ENCODE measurements at regions not wholly inside any gene's neighbourhood (a gene's known extent, or its start where the extent isn't known, plus 50 kb on each side); places are given as distances from the start of the nearest gene placed in this dataset.
A peak's percentile ranks its signal among the peaks of the same experiment; 100 is the strongest.
"Not testable (repeated sequence)": the region's sequence is repeated elsewhere in the genome, so short reads cannot be mapped to it uniquely, and the experiment has no call there.

DNA sequence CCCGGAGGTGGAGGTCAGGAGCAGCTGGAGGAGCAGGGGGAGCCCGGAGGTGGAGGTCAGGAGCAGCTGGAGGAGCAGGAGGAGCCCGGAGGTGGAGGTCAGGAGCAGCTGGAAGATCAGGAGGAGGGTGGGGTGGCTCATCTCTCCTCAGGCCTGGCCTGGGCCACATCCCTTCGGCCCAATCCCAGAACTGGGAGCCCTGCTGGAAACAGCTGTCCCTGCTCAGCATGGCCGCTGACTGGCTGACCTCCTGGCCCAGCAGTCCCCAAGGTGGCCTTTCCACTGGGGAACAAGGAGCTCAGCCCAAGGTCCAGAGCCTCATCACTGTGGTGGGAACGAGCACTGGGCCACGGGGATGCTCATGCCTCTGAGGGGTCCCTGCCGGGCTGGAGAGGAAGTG lies 66.6 kb upstream of the LAPTM4A start:
- Histone ChIP-seq H3K4me3 (ENCODE audit: low read length) (no peak overlapping the region), H3K36me3 (ENCODE audit: control insufficient read depth, insufficient read depth, low read length, severe bottlenecking) (no peaks in the 10 kb centered on the region), H3K9me3 (ENCODE audit: control insufficient read depth, low read length) (no peaks in the 10 kb centered on the region), H3K27me3 (replicated peaks; ENCODE audit: control insufficient read depth, insufficient read depth, low read length) (peaks cover 15% of the 10 kb centered on the region), H3K4me1 (ENCODE audit: control insufficient read depth, insufficient read depth, low read length) (no peaks in the 10 kb centered on the region), H3K9ac (ENCODE audit: low read length) (no peak overlapping the region)
- DNase-seq (ENCODE audit: low read depth), result no peak

DNA sequence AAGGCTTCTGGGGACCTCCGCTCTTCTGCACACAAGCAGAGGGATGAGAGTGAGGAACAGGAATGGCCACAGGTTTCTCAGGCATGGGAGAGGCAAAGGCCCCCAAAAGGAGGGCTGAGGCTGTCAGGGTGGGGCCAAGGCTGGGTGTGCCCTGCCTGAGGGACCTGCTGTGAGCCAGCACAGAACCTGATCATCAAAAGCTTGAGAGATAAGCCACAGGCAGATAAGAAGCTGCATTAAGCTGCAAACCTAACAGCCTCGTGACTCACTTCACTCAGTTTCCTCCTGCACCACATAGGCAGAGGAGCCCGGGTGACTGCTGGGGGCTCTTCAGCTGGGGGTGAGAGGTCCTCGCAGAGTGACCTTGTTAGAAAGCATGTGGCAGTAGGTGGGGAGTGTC lies 64.5 kb upstream of the LAPTM4A start:
- Histone ChIP-seq H3K4me1 (ENCODE audit: control insufficient read depth, insufficient read depth, low read length) (no peaks in the 10 kb centered on the region), H3K9ac (ENCODE audit: low read length) (no peak overlapping the region), H3K4me3 (ENCODE audit: low read length) (no peak overlapping the region), H3K36me3 (ENCODE audit: control insufficient read depth, insufficient read depth, low read length, severe bottlenecking) (no peaks in the 10 kb centered on the region), H3K27me3 (replicated peaks; ENCODE audit: control insufficient read depth, insufficient read depth, low read length) (peaks cover 6% of the 10 kb centered on the region), H3K9me3 (ENCODE audit: control insufficient read depth, low read length) (no peaks in the 10 kb centered on the region)
- no peak for DNase-seq (ENCODE audit: low read depth)

DNA sequence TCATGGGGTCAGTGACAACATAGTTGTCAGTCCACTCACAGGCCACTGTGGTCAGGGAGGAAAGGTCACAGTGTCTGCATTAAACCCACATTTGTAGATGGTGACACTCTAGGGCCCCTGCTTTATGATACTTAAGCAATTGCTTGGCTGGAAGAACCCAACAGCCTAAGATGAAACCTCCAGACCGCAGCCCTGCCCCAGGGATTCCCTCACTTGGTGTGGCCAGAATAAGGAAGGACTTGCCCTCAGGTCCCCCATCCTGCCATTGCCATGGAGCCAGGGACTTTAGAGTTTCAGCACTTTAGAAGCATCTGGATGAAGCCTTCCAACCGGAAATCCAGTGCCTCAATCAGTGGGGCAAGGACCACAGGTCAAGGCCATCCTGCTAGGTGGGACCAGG lies 63.9 kb upstream of the LAPTM4A start:
- H3K9ac ChIP-seq (ENCODE audit: low read length), result no peak overlapping the region

DNA sequence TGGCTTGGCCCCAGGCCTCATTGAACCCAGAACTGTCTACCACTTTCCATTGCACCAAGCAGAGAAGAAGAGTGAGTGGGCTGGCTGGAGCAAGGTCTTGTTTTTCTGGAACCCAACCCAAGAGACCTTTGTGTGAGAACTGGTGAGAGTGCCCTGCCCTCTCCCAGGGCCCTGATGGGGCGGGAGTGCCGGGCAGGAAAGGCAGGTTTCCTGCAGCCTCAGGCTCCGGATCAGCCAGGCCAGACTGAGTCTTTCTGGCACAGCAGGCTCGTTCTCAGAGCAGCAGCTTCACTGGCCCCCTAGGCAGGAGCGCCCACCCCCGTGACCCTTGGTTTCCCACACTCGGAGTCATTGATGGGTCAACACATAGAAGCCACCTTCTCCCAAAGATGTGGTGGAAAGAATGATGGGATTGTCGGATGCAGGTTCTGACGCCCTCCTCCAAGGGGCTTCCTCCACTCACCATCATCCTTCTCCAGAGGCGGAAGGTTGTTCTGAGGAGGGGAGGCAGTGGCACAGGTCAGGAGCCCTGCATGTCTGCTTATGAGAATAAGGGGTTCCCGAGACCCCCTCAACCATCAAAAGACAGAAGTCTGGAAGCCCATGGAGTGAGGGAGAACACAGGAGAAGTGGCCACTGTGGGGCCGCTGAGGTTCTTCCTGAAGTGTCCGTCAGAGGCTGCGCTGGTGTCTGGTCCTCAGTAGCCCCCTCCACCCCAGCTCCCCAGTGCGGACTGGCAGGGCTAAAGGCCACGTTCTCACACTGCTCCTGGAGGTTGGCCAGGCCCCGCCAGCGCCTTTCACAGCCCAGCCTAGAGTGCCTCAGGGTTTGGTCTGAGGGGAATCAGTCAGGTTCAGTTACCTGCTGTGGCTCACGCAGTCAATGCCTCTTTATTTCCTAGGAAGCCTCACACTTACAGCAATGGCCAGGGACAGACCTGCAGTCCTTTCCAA lies 62.8 kb upstream of the LAPTM4A start:
- Histone ChIP-seq H3K9ac (ENCODE audit: low read length) (no peak overlapping the region), H3K27me3 (replicated peaks; ENCODE audit: control insufficient read depth, insufficient read depth, low read length) (peaks cover 6% of the 10 kb centered on the region), H3K4me3 (ENCODE audit: low read length) (no peak overlapping the region), H3K4me1 (ENCODE audit: control insufficient read depth, insufficient read depth, low read length) (no peaks in the 10 kb centered on the region), H3K36me3 (ENCODE audit: control insufficient read depth, insufficient read depth, low read length, severe bottlenecking) (no peaks in the 10 kb centered on the region), H3K9me3 (ENCODE audit: control insufficient read depth, low read length) (peaks cover 6% of the 10 kb centered on the region)
- no peak for DNase-seq (ENCODE audit: low read depth)

More for the DNA sequence above, 63.9 kb upstream of the LAPTM4A start:
- no peaks in the 10 kb centered on the region for H3K4me1 ChIP-seq (ENCODE audit: control insufficient read depth, insufficient read depth, low read length)
- DNase-seq (ENCODE audit: low read depth), result no peak
- H3K9me3 ChIP-seq (ENCODE audit: control insufficient read depth, low read length), result peaks cover 2% of the 10 kb centered on the region
- no peaks in the 10 kb centered on the region for H3K36me3 ChIP-seq (ENCODE audit: control insufficient read depth, insufficient read depth, low read length, severe bottlenecking)
- peaks cover 6% of the 10 kb centered on the region for H3K27me3 ChIP-seq (replicated peaks; ENCODE audit: control insufficient read depth, insufficient read depth, low read length)
- no peak overlapping the region for H3K4me3 ChIP-seq (ENCODE audit: low read length)

DNA sequence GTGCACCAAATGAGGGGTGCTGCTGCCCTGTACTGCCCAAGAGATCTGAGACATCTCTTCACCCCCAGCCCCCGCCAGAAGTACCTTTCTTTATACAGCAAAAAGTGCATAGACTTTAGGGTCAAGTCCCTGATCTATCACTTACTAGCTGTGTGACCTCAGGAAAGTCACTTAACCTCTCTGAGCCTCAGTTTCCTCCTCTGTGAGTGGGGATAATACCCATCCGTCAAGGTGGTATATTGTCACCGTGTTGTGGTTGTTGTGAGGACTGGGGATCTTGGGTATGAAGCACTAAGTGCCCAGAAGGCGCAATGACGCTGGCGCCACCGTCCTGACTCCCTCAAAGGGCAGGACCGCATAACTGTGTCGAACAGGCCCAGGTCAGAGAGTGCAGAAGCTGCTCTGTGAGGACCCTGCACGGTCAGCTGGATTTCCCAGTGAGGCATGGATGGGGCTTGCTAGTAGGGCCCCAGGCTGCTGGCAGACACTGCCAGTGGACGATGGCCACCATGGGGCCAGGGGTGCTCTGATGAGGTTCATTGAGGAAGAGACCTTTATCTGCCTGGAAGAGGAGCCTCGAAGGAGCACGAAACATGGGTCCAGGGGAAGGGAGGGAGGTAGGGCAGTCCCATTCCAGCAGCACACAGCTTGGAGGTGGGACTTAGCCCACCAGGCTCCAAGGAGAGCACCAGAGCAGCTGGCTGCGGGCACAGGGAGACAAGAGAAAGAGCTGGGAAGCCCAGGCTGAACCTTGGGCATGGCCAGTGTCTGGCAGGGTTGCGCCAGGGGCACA lies 61.8 kb upstream of the LAPTM4A start:
- no peak overlapping the region for H3K9ac ChIP-seq (ENCODE audit: low read length)
- DNase-seq (ENCODE audit: low read depth), result no peak
- H3K36me3 ChIP-seq (ENCODE audit: control insufficient read depth, insufficient read depth, low read length, severe bottlenecking), result no peaks in the 10 kb centered on the region
- H3K4me3 ChIP-seq (ENCODE audit: low read length), result no peak overlapping the region
- peaks cover 6% of the 10 kb centered on the region for H3K9me3 ChIP-seq (ENCODE audit: control insufficient read depth, low read length)
- no peaks in the 10 kb centered on the region for H3K4me1 ChIP-seq (ENCODE audit: control insufficient read depth, insufficient read depth, low read length)
- peaks cover 6% of the 10 kb centered on the region for H3K27me3 ChIP-seq (replicated peaks; ENCODE audit: control insufficient read depth, insufficient read depth, low read length)

DNA sequence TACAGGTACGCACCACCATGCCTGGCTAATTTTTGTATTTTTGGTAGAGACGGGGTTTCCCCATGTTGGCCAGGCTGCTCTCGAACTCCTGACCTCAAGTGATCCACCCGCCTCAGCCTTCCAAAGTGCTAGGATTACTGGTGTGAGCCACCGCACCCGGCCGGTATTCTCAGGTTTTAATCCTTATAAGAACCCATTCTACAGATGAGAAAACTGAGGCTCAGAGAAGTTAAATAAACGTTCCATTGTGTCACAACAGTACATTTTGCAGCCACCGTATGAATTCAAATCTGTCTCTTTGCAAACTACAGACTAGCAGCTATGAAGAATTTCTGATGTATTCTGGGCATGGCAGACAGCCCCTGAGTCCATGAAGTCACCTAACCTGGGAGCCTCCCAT lies 60.9 kb upstream of the LAPTM4A start:
- not testable (repeated sequence) for DNase-seq (ENCODE audit: low read depth); H3K36me3 ChIP-seq (ENCODE audit: control insufficient read depth, insufficient read depth, low read length, severe bottlenecking); H3K27me3 ChIP-seq (replicated peaks; ENCODE audit: control insufficient read depth, insufficient read depth, low read length); H3K9ac ChIP-seq (ENCODE audit: low read length); H3K4me3 ChIP-seq (ENCODE audit: low read length); H3K9me3 ChIP-seq (ENCODE audit: control insufficient read depth, low read length); H3K4me1 ChIP-seq (ENCODE audit: control insufficient read depth, insufficient read depth, low read length)

DNA sequence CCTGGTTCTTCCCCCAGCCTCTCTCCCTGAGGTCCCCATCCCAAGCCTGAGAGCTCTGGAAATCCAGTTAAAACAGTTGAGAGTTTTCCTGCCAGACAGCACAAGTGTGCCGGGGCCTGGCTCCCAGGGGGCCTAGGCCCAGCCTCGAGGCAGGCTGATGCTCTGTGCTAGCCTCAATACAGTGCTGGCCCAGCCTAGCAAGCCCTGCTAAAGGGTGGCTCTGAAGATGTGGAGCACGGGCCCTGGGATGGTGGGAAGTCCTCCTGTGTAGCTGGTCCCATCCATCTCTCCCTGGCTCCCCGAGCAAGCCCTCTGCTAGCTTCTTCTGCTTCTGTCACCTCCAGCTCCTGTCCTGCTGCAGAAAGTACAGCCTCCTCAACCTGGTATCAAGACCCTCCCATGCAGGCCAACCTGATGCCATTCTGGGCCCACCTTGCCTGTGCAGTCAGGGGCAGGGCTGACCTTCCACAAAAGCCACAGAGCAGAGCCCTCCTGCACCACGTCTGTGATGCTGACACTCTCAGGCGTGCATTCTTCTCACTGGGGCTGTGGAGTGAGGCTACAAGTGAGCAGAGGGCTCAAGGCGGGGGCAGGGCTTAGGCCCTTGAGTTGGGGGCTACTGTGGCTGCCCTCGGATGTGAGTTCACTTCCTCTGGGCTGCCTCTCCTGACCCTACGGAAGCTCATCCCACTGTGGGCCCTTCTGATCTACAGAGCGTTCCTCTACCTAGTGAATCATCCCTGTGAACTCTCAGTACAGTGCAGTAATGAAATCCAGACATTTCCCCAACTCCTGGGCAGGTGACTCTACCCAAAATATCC lies 60.1 kb upstream of the LAPTM4A start:
- Histone ChIP-seq H3K4me1 (ENCODE audit: control insufficient read depth, insufficient read depth, low read length) (peaks cover 1% of the 10 kb centered on the region), H3K9me3 (ENCODE audit: control insufficient read depth, low read length) (peaks cover 6% of the 10 kb centered on the region), H3K9ac (ENCODE audit: low read length) (no peak overlapping the region), H3K36me3 (ENCODE audit: control insufficient read depth, insufficient read depth, low read length, severe bottlenecking) (no peaks in the 10 kb centered on the region), H3K4me3 (ENCODE audit: low read length) (no peak overlapping the region), H3K27me3 (replicated peaks; ENCODE audit: control insufficient read depth, insufficient read depth, low read length) (peaks cover 6% of the 10 kb centered on the region)
- no peak for DNase-seq (ENCODE audit: low read depth)

DNA sequence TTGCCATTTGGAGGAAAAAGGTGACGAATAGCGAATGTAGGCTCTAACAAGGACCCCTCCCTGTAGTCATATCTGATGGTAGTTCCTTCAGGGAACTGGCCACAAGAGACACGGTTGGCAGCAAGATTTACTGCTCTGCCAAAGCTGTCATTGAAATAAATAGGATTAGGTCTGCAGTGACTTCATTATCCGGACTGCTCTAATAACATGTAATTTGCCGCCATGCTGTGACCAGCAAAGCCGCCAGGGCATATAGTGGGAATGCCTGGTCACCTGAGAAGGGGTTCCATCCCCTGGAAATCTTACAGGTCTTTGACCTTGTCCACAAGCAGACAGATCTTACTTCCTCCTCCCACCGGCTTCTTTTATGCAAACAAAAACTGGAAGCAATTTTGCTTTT lies 59.4 kb upstream of the LAPTM4A start:
- no peak for DNase-seq (ENCODE audit: low read depth)
- Histone ChIP-seq H3K9ac (ENCODE audit: low read length) (no peak overlapping the region), H3K9me3 (ENCODE audit: control insufficient read depth, low read length) (peaks cover 6% of the 10 kb centered on the region), H3K27me3 (replicated peaks; ENCODE audit: control insufficient read depth, insufficient read depth, low read length) (peaks cover 6% of the 10 kb centered on the region), H3K4me1 (ENCODE audit: control insufficient read depth, insufficient read depth, low read length) (peaks cover 2% of the 10 kb centered on the region), H3K4me3 (ENCODE audit: low read length) (no peak overlapping the region), H3K36me3 (ENCODE audit: control insufficient read depth, insufficient read depth, low read length, severe bottlenecking) (no peaks in the 10 kb centered on the region)

DNA sequence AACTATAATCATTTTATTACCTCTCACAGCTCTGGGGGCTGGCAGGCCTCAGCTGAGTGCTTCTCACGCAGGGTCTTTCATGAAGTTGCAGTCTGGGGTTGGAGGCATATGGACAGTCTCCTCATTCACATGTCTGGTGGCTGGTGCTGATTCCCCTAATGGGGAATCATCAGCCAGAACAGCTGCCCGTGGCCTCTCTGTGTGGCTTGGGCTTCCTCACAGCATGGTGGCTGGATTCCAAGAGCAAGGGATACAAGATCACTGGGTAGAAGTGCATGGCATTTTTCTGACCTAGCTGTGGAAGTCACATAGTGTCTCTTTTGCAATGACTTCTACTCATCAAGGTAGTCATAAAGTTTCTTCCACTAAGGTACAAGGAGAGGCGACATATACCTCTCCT lies 59.0 kb upstream of the LAPTM4A start:
- H3K9me3 ChIP-seq (ENCODE audit: control insufficient read depth, low read length), result peaks cover 6% of the 10 kb centered on the region
- peaks cover 2% of the 10 kb centered on the region for H3K4me1 ChIP-seq (ENCODE audit: control insufficient read depth, insufficient read depth, low read length)
- no peak overlapping the region for H3K4me3 ChIP-seq (ENCODE audit: low read length)
- peaks cover 6% of the 10 kb centered on the region for H3K27me3 ChIP-seq (replicated peaks; ENCODE audit: control insufficient read depth, insufficient read depth, low read length)
- H3K36me3 ChIP-seq (ENCODE audit: control insufficient read depth, insufficient read depth, low read length, severe bottlenecking), result no peaks in the 10 kb centered on the region
- H3K9ac ChIP-seq (ENCODE audit: low read length), result no peak overlapping the region
- no peak for DNase-seq (ENCODE audit: low read depth)

DNA sequence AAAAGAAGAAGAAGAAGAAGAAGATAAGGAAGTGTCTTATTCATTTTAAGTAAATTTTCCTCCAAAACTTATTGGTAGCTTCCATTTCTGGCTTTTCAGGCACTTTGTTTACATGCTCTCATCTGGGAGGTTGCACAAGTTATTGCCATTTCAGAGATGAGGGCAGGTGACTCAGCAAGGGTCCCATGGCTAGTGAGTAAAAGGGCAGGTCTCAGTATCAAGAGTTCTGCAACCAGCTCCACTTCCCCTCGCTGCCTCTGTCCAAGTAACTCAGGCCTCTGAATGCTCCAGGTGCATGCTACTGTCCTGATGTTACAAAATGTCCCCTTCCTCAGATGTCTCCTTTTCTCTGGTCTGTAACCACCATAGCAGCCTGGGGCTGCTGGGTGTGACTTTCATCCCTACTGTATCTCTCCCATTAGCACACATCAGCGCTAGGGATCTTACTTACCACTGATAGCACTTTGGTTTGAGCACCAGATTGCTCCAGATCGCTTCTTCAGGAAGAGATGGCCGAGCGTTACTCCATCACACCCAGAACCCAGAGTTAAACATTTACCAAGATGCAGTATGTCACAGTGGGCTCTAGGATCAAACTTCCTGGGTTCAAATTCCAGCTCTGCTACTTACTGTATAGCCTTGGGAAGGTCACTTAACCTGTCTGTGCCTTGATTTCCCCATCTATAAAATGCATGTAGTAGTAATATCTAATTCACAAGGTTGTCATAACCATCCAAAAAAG lies 57.4 kb upstream of the LAPTM4A start:
- Histone ChIP-seq H3K36me3 (ENCODE audit: control insufficient read depth, insufficient read depth, low read length, severe bottlenecking) (no peaks in the 10 kb centered on the region), H3K27me3 (replicated peaks; ENCODE audit: control insufficient read depth, insufficient read depth, low read length) (peaks cover 6% of the 10 kb centered on the region), H3K4me3 (ENCODE audit: low read length) (no peak overlapping the region), H3K9ac (ENCODE audit: low read length) (no peak overlapping the region), H3K9me3 (ENCODE audit: control insufficient read depth, low read length) (peaks cover 6% of the 10 kb centered on the region), H3K4me1 (ENCODE audit: control insufficient read depth, insufficient read depth, low read length) (peaks cover 2% of the 10 kb centered on the region)
- DNase-seq (ENCODE audit: low read depth), result peak; percentile 12

All from adipocyte (in vitro differentiated cells).